ENCODE measurements at regions not wholly inside any gene's neighbourhood (a gene's known extent, or its start where the extent isn't known, plus 50 kb on each side); places are given as distances from the start of the nearest gene placed in this dataset.

- TF ChIP-seq, protein P1, sequence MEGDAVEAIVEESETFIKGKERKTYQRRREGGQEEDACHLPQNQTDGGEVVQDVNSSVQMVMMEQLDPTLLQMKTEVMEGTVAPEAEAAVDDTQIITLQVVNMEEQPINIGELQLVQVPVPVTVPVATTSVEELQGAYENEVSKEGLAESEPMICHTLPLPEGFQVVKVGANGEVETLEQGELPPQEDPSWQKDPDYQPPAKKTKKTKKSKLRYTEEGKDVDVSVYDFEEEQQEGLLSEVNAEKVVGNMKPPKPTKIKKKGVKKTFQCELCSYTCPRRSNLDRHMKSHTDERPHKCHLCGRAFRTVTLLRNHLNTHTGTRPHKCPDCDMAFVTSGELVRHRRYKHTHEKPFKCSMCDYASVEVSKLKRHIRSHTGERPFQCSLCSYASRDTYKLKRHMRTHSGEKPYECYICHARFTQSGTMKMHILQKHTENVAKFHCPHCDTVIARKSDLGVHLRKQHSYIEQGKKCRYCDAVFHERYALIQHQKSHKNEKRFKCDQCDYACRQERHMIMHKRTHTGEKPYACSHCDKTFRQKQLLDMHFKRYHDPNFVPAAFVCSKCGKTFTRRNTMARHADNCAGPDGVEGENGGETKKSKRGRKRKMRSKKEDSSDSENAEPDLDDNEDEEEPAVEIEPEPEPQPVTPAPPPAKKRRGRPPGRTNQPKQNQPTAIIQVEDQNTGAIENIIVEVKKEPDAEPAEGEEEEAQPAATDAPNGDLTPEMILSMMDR (IDR thresholded peaks at IDR 0.05; ENCODE audit: insufficient read depth, low read length) = no peak
- no peak for TF ChIP-seq POLR2AphosphoS5 (IDR thresholded peaks at IDR 0.05; ENCODE audit: low read depth)
- no peak for TF ChIP-seq REST (IDR thresholded peaks at IDR 0.05; ENCODE audit: insufficient replicate concordance, low read depth)
These were observed 177.1 kb upstream of the FSTL4 start for GRCh38 chr5:133789428-133789827.

Data from HL-60 (cell line).